K562 (cell line): ENCODE measurements at regions not wholly inside any gene's neighbourhood (a gene's known extent, or its start where the extent isn't known, plus 50 kb on each side); places are given as distances from the start of the nearest gene placed in this dataset.

Experiments used
- GABPA ChIP-seq: fragments of 200-800 bp; sonication (Bioruptor generic); conservative IDR thresholded peaks from 2 replicates; pipeline ENCODE4 v1.6.1; 2016; ENCODE audit warnings: low read depth, missing genetic modification characterization, missing compliant biosample characterization
- HSF4 ChIP-seq: fragments of 250-450 bp; sonication (Bioruptor Pico); IDR thresholded peaks from 2 replicates; pipeline ENCODE4 v2.1.2; 2022; ENCODE audit warnings: mild to moderate bottlenecking, moderate library complexity, borderline replicate concordance
- ILF3 ChIP-seq: fragments of 450-650 bp; IDR thresholded peaks from 2 replicates; pipeline ENCODE4 v1.6.1; 2018; ENCODE audit warnings: antibody characterized with exemption, mild to moderate bottlenecking, moderate library complexity, borderline replicate concordance
- ZNF76 ChIP-seq: fragments of 250-450 bp; sonication (Bioruptor Pico); IDR thresholded peaks from 2 replicates; pipeline ENCODE4 v1.4.0; 2020; ENCODE audit warnings: mild to moderate bottlenecking, moderate library complexity, borderline replicate concordance
- TF ChIP-seq, protein P1 (sequence below), 2 experiments: IDR thresholded peaks in 1 of 2; conservative IDR thresholded peaks in 1 of 2; 2 replicates each; pipeline ENCODE4 v1.6.1; 2016; ENCODE audit warnings: low read depth in 2 of 2, mild to moderate bottlenecking in 1 of 2, missing compliant biosample characterization in 1 of 2, missing genetic modification characterization in 1 of 2, moderate library complexity in 1 of 2
- TF ChIP-seq, protein P2 (sequence below): fragments of 450-650 bp; IDR thresholded peaks from 2 replicates; pipeline ENCODE4 v1.6.1; 2018; ENCODE audit not compliant: partially characterized antibody

DNA sequence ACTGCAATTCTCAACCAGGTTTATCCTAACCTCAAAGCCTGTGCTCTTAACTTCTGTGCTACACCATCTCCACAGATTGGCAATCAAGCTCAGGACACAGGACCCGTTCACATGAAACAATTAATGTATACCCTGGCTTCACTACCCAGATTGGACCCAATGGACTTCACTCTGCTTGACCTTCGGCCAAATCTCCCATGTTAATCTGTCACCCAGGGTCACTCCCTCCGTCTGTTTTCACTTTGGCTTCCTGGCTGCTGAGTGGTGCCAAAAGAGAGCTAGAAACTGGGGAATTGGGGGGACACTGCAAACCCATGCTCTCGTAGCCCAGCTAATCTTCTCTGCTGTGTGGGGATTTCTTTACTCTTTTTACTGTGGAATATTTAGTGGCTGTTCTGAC, 216.1 kb upstream of the ZC3H12C start (continued):
- TF ChIP-seq, protein P1, sequence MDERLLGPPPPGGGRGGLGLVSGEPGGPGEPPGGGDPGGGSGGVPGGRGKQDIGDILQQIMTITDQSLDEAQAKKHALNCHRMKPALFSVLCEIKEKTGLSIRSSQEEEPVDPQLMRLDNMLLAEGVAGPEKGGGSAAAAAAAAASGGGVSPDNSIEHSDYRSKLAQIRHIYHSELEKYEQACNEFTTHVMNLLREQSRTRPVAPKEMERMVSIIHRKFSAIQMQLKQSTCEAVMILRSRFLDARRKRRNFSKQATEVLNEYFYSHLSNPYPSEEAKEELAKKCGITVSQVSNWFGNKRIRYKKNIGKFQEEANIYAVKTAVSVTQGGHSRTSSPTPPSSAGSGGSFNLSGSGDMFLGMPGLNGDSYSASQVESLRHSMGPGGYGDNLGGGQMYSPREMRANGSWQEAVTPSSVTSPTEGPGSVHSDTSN (CRISPR knock-in tag; IDR thresholded peaks at IDR 0.05; ENCODE audit: low read depth): no peak
- TF ChIP-seq, protein P1 (tag; conservative IDR thresholded peaks at IDR 0.05; ENCODE audit: low read depth): no peak
- TF ChIP-seq, protein P2, sequence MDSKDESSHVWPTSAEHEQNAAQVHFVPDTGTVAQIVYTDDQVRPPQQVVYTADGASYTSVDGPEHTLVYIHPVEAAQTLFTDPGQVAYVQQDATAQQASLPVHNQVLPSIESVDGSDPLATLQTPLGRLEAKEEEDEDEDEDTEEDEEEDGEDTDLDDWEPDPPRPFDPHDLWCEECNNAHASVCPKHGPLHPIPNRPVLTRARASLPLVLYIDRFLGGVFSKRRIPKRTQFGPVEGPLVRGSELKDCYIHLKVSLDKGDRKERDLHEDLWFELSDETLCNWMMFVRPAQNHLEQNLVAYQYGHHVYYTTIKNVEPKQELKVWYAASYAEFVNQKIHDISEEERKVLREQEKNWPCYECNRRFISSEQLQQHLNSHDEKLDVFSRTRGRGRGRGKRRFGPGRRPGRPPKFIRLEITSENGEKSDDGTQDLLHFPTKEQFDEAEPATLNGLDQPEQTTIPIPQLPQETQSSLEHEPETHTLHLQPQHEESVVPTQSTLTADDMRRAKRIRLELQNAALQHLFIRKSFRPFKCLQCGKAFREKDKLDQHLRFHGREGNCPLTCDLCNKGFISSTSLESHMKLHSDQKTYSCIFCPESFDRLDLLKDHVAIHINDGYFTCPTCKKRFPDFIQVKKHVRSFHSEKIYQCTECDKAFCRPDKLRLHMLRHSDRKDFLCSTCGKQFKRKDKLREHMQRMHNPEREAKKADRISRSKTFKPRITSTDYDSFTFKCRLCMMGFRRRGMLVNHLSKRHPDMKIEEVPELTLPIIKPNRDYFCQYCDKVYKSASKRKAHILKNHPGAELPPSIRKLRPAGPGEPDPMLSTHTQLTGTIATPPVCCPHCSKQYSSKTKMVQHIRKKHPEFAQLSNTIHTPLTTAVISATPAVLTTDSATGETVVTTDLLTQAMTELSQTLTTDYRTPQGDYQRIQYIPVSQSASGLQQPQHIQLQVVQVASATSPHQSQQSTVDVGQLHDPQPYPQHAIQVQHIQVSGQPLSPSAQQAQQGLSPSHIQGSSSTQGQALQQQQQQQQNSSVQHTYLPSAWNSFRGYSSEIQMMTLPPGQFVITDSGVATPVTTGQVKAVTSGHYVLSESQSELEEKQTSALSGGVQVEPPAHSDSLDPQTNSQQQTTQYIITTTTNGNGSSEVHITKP: no peak
- no peak for TF ChIP-seq HSF4
- no peak for TF ChIP-seq ZNF76 (CRISPR knock-in tag)
- no peak for TF ChIP-seq ILF3
- TF ChIP-seq GABPA (tag): no peak
